ENCODE measurements at regions not wholly inside any gene's neighbourhood (a gene's known extent, or its start where the extent isn't known, plus 50 kb on each side); places are given as distances from the start of the nearest gene placed in this dataset.

DNA sequence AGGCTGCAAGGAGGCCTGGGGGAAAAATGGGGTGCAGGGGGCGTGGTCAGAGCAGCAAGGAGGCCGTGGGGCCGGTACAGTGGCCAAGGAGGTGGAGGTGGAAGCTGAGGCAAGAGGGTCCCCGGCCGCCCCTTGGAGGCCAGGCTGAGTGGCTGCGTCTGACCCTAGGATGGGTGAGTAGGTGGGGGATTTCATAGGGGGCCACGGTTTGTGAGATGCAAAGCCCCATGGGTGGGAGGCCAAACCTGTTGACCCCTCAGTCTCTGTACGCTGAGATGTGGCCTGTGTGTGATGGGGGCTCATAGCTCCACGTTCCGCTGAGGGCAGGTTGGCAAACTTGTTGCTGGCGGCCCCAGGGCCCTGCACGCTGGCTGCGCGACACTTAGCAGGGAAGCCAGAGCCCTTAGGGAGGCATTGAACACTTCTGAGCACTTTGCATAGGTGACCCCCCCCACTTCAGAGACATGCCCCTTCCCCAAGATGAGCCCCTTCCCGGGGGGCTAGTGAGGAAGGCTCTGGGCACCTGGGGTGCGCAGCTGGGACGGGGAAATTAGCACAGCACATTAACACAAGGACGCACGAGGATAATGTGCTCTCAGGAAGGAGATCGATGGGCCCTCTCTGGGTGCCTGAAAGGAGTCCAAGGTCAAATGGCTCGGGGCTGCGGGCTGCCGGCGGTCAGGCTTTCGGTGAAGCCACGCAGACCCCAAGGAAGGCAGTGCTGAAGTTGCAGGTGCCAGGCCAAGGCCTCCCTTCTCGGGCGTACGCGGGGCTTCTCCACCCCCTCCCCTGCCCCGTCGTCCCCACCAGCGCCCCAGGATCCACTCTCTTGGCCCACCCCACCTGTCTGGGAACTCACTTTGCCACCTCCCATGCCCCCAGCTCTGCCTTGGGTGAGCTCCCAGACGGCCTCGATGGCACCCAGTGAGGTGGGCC lies 107.4 kb downstream of the HMX1 start:
- TF ChIP-seq SIN3A (IDR thresholded peaks at IDR 0.05; ENCODE audit: borderline replicate concordance, insufficient read depth, low read length) (no peak), TAF1 (IDR thresholded peaks at IDR 0.05; ENCODE audit: borderline replicate concordance, insufficient read depth, low read length) (no peak), POLR2AphosphoS5 (IDR thresholded peaks at IDR 0.05; ENCODE audit: low read depth, low read length) (no peak), FOXP2 (optimal IDR thresholded peaks at IDR 0.05; ENCODE audit: borderline replicate concordance, extremely low read depth, extremely low read length, insufficient read depth) (no peak)
- TF ChIP-seq, protein P1, sequence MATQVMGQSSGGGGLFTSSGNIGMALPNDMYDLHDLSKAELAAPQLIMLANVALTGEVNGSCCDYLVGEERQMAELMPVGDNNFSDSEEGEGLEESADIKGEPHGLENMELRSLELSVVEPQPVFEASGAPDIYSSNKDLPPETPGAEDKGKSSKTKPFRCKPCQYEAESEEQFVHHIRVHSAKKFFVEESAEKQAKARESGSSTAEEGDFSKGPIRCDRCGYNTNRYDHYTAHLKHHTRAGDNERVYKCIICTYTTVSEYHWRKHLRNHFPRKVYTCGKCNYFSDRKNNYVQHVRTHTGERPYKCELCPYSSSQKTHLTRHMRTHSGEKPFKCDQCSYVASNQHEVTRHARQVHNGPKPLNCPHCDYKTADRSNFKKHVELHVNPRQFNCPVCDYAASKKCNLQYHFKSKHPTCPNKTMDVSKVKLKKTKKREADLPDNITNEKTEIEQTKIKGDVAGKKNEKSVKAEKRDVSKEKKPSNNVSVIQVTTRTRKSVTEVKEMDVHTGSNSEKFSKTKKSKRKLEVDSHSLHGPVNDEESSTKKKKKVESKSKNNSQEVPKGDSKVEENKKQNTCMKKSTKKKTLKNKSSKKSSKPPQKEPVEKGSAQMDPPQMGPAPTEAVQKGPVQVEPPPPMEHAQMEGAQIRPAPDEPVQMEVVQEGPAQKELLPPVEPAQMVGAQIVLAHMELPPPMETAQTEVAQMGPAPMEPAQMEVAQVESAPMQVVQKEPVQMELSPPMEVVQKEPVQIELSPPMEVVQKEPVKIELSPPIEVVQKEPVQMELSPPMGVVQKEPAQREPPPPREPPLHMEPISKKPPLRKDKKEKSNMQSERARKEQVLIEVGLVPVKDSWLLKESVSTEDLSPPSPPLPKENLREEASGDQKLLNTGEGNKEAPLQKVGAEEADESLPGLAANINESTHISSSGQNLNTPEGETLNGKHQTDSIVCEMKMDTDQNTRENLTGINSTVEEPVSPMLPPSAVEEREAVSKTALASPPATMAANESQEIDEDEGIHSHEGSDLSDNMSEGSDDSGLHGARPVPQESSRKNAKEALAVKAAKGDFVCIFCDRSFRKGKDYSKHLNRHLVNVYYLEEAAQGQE (IDR thresholded peaks at IDR 0.05; ENCODE audit: insufficient read depth in 1 of 2, low read depth in 2 of 2, low read length in 2 of 2), result no peak

All from PFSK-1 (cell line).